HCT116 (cell line): ENCODE measurements at regions not wholly inside any gene's neighbourhood (a gene's known extent, or its start where the extent isn't known, plus 50 kb on each side); places are given as distances from the start of the nearest gene placed in this dataset.

Source experiments
- ATF3 ChIP-seq: IDR thresholded peaks from 2 replicates; pipeline ENCODE4 v1.6.1; 2012
- CBX3 ChIP-seq: IDR thresholded peaks from 2 replicates; pipeline ENCODE4 v1.6.1; 2012; ENCODE audit warnings: low read depth
- CEBPB ChIP-seq: IDR thresholded peaks from 2 replicates; pipeline ENCODE4 v1.6.1; 2012; ENCODE audit warnings: low read depth
- CTCF ChIP-seq, 3 experiments: fragments of 200-600 bp in 1 of 3; sonication (generic) in 1 of 3; IDR thresholded peaks in 2 of 3; conservative IDR thresholded peaks in 1 of 3; 2 replicates each; pipeline ENCODE4 v1.5.1; 2012 to 2017; ENCODE audit warnings: low read depth in 2 of 3, low read length in 2 of 3, antibody characterized with exemption in 1 of 3, borderline replicate concordance in 1 of 3, control low read depth in 1 of 3, mild to moderate bottlenecking in 1 of 3, mixed read lengths in 1 of 3, mixed run types in 1 of 3, moderate library complexity in 1 of 3; ENCODE audit not compliant: insufficient read depth in 1 of 3
- EGR1 ChIP-seq: IDR thresholded peaks from 2 replicates; pipeline ENCODE4 v1.6.1; 2012; ENCODE audit warnings: low read depth
- EZH2 ChIP-seq: fragments of 200-600 bp; sonication (generic); IDR thresholded peaks from 2 replicates; pipeline ENCODE4 v1.6.1; 2017; ENCODE audit warnings: antibody characterized with exemption, mixed run types
- EZH2phosphoT487 ChIP-seq: fragments of 200-600 bp; IDR thresholded peaks from 2 replicates; pipeline ENCODE4 v1.6.1; 2018; ENCODE audit warnings: antibody characterized with exemption, borderline replicate concordance
- JUND ChIP-seq: IDR thresholded peaks from 2 replicates; pipeline ENCODE4 v1.6.1; 2012
- MAX ChIP-seq: IDR thresholded peaks from 2 replicates; pipeline ENCODE4 v1.6.1; 2012
- POLR2A ChIP-seq: IDR thresholded peaks from 2 replicates; pipeline ENCODE4 v1.7.0; 2011; ENCODE audit warnings: borderline replicate concordance; ENCODE audit not compliant: insufficient read depth, insufficient read length; ENCODE audit errors: extremely low read depth
- POLR2AphosphoS5 ChIP-seq: IDR thresholded peaks from 2 replicates; pipeline ENCODE4 v1.6.1; 2011; ENCODE audit warnings: mild to moderate bottlenecking, low read depth, low read length, moderate library complexity
- YY1 ChIP-seq: IDR thresholded peaks from 2 replicates; pipeline ENCODE4 v1.6.1; 2011; ENCODE audit warnings: low read length, low read depth, moderate library complexity, mild to moderate bottlenecking; ENCODE audit not compliant: insufficient replicate concordance; ENCODE audit errors: extremely low read depth

- TF ChIP-seq CEBPB: no peak
- no peak for TF ChIP-seq EGR1
- TF ChIP-seq EZH2: no peak
- TF ChIP-seq CTCF (IDR thresholded peaks at IDR 0.05 in 2 of 3, conservative IDR thresholded peaks at IDR 0.05 in 1 of 3; ENCODE audit: borderline replicate concordance in 1 of 3, insufficient read depth in 1 of 3, low read depth in 2 of 3, low read length in 2 of 3): no peak
- no peak for TF ChIP-seq POLR2A
- no peak for TF ChIP-seq POLR2AphosphoS5
- TF ChIP-seq MAX: no peak
- TF ChIP-seq YY1: no peak
- TF ChIP-seq EZH2phosphoT487: no peak
- no peak for TF ChIP-seq ATF3
- no peak for TF ChIP-seq CBX3
- TF ChIP-seq JUND: no peak
Measured at GRCh38 chr5:97547430-97547829, 364.4 kb upstream of the RIOK2 start.
